HTERT RPE-1 (cell line): ENCODE measurements at regions not wholly inside any gene's neighbourhood (a gene's known extent, or its start where the extent isn't known, plus 50 kb on each side); places are given as distances from the start of the nearest gene placed in this dataset.
"Not testable (repeated sequence)": the region's sequence is repeated elsewhere in the genome, so short reads cannot be mapped to it uniquely, and the experiment has no call there.

Experiments
- in situ Hi-C: fragments of 300-500 bp; cut with MboI; formaldehyde crosslinking; loops from 4 replicates; pipeline ENCODE4 v1.14.3; 2020; ENCODE audit warnings: low sequenced_read_pairs

GRCh38 chr1:60916906-60917305, 165.5 kb upstream of the NFIA start:
- in situ Hi-C loops, result no loop called here

DNA sequence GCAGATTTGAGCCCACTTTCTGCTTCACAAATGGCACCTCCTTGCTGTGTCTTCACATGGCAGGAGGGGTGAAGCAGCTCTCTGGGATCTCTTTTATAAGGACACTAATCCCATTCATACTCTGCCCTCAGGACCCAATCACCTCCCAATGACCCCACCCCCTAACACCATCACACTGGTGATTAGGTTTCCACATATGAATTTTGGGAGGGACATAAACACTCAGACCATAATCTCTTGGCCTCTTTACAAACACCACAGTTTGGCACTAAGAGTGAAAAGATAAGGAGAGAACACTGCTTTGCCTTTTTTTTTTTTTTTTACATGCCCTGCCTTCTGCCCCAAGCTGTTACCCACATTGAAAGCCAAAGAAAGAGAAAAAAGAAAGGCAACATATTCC, 166.2 kb upstream of the NFIA start:
- in situ Hi-C loops, result no loop called here

DNA sequence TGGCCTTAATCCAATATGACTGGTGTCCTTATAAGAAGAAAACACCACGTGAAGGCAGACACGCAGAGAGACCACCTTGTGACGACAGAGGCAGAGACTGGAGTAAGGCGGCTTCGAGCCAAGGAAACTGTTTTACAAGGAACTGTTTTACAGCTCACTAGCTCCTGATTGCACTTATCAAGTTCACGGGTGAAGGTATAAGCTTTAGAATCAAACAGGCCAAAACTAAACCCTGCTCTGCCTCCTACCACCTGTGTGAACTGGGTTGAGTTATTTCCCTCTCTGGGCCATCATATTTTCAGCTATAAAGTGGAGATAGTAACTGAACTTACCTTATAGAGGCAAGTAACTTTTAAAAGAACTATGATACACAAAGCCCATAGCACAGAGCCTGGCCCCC, 166.9 kb upstream of the NFIA start:
- in situ Hi-C loops, result no loop called here

- in situ Hi-C loops, result no loop called here
Observed at GRCh38 chr1:60914982-60915381, 167.4 kb upstream of the NFIA start.

DNA sequence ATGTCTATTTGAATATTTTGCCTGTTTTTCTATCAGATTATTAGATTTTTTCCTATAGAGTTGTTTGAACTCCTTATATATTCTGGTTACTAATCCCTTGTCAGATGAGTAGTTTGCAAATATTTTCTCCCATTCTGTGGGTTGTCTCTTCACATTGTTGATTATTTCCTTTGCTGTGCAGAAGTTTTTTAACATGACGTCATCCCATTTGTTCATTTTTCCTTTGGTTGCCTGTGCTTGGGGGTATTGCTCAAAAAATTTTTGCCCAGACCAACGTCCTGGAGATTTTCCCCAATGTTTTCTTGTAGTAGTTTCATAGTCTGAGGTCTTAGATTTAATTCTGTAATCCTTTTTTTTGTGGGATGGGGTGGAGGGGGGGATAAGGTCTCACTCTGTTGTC, 168.7 kb upstream of the NFIA start:
- in situ Hi-C loops, result not testable (repeated sequence)

GRCh38 chr1:60913039-60913438, 169.3 kb upstream of the NFIA start:
- in situ Hi-C loops, result no loop called here

DNA sequence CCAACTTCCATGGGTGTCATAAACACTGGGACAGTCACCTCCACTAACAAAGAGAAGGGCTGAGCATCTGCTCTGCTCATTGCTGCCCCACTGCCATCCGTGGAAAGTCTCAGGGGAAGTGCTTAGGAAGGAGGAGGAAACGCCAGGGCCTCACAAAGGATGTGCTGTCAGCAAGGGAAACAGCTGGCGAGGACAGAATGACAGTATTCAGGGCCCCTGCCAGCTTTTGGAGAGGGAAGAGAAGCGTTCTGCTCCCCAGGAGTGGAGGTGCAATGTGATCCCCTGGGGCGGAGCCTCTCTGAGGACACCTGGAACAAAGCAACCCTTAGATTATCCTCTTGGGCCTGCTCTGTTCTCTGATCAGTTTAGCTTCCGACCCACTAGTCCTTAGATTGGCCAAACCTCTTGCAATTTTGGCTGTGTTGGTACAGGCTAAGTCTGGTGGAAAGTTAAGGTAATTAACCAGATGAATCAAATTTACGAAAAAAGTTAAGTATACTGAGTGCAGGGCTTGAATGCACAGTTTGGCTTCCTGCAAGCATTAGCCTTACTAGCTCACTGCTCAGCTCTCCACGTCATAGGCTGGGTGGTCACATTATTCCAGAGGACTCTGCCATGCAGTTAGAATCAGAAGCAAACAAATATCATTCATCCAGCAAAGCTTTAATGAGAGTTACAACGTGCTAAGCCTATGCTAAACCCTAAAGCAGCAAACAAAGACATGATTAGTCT, 170.2 kb upstream of the NFIA start:
- in situ Hi-C loops, result no loop called here

- in situ Hi-C loops, result no loop called here
Observed at GRCh38 chr1:60908159-60908558, 174.2 kb upstream of the NFIA start.

DNA sequence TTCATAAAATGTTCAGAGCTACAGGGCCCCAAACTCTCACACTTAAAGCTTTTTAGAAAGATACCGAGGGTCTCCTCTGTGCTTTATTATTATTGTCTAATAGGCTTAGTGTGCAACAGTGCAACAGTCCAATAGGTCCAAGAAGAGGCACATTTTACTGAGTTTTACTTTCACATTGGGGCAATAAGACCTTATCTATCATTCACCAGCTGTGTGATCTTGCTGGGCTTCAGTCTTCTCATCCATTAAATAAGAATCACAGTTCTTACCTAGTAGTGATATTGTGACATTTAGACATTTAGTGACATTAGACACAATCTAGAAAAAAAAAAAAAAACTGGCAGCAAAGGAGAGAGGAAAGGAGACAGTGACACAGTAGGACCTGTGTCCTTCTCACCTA, 175.8 kb upstream of the NFIA start:
- in situ Hi-C loops, result no loop called here

DNA sequence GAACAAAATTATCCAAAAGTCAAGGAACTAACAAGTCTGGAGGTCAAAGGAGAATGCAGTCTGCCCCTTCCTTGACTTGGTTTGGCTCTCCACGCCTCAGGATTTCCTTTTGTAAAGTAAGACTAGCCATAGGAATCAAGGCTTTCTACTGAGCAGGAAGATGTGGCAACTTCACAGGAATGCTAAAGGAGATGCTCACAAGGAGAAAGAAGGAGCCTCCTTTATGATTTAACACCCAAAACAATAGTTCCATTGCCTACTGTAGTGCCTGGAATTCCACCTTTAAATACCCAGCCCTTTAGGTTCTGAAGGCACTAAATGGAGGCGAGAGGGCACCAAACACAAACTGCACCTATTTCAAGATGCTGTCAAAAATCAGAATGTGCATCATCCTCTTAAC, 176.3 kb upstream of the NFIA start:
- in situ Hi-C loops, result no loop called here

- in situ Hi-C loops, result no loop called here
Observed at GRCh38 chr1:60904099-60904851, 178.1 kb upstream of the NFIA start.

DNA sequence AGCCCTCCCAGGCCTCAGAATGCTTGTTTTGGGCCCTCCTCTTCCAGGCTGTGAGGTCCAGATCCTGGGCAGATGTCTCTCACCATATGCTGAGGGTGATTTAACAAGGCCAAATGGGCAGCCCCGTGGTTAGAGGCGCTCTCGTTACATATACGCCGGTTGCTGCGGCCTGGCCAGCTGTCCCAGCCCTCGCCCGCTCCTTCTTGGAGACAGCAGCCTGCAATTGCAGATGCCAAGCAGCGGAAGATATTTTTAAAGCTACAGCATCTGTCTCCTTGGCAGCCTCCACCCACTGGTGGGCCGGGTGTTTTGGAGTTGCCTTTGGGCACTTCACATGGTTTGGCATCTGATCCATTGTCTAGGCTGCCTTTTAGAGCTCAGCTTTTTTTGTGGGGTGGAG, 178.8 kb upstream of the NFIA start:
- in situ Hi-C loops, result no loop called here

DNA sequence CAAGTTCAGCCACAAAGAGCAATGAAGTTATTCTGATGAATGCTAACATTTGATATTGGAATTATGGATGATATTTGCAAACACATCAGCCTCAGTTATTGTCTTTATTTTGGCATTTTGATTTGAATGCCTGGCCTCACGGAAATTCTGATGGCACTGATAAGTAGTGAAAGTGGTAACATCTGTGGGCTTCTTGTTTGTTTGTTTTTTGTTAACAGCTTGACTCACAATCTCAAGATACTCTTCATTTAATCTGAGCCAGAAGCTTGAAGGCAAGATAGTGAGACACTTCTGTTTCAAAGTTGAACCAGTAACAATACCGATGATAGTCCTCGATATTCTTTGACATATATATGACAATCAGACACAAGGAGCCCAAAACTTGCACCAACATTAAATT, 182.9 kb upstream of the NFIA start:
- in situ Hi-C loops, result no loop called here

DNA sequence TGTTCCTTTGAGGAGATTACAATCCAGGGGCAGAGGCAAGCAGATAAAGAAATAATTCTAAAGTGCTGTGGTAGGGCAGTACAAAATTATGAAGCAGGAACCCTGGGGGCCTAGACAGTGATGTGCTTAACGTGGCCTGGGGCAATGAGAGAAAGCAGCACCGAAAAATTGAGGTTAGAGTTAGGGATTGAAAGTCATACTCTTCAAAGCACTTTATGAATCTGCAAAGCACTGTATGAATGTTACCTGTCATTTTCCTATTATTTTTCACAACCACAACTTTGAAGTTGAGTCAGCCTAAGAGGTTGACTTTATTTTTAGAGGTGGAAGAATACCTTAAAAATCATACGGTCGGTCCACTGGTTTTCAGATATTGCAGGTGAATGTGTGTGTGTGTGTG, 183.4 kb upstream of the NFIA start:
- in situ Hi-C loops, result no loop called here

GRCh38 chr1:60898413-60898812, 183.9 kb upstream of the NFIA start:
- in situ Hi-C loops, result no loop called here

GRCh38 chr1:60896701-60897363, 185.5 kb upstream of the NFIA start:
- in situ Hi-C loops, result no loop called here

DNA sequence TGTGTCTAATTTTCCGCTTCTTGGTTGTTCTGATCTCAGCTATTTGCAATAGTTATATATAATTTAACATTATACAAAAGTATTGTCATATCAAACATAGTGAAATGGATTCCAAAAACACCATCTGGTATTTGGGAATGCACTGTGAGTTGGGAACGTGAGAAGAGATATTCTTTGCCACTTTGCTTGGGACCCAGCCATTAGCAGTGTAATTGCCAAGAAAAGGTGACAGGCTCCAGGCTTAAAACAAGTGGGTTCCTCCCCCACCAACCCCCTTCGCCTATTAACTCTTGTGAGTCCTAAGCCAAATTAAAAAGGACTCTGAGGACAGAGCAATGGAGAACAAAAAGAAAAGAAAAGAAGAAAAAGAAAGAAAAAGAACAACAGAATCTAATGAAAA, 186.7 kb upstream of the NFIA start:
- in situ Hi-C loops, result no loop called here

DNA sequence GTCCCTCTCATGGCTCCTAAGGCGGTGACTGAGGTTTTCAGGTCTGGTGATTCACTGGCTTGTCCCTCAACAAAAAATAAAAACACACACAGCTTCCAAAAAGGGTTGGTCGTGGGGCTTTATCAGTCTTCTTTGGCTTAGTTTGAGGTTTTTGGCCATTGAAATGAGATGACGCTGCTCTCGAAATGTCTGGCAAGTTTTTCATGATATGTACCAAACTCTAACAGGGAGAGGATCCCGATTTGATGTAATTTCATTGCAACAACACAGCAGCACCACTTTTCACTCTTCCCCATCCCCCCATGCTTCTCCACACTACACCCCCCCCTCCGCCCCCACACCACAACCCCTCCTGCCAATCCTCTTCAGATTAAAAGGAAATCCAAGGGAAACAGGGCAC, 187.1 kb upstream of the NFIA start:
- in situ Hi-C loops, result no loop called here

GRCh38 chr1:60894741-60895140, 187.6 kb upstream of the NFIA start:
- in situ Hi-C loops, result no loop called here

DNA sequence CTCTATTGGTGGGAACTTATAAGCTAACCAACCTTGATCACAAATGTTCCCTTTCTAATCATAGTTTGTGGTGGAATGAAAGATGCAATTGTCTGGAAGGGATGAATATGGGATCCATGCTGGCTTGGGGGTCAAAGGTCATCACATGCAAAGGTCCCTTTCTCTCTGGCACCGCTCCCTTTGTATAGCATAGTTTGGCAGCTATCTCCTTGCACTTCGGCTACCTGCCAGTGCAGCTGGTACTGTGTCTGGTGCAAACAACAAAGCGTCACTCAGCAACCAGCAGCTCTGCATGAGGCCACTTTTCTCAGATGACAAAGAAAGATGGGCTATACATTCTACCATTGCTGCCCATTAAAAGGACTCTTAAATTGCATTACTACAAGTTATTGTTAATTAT, 188.2 kb upstream of the NFIA start:
- in situ Hi-C loops, result no loop called here

DNA sequence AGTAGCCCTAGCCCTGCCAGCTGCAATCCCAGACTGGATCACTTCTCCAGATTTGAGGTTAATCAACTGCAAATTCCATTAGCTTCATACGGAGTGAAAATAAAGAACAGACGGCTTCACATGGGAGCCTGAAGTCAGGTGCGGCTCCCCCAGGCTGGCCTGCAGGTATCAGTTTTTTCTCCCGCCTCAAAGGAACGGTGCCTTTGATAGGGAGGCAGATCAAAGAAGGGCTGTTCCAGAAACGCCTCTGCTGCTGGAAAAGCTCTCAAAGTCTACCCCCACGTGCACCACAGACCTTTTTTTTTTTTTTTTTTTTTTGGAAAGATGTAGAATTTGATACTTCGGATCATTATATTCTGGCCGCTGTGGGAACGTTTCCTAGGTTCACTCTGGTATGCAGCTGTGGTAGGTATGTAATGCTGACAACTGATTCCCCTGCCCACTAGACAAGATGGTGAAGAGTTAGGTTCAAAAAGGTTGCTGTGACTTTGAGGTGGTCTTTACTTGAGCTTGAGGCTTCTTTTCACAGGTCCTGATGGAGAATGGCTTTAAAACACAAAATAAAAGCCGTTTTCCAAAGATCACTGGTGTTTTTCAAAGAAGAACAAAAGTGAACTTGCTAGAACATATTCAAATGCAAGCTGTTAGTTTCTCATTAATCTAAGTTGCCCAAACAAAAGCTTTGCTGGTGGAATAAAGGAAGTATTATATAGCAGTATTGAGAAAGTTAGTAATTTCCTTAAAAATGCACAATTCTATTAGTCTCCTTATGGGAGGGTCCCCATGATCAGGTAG, 189.0 kb upstream of the NFIA start:
- in situ Hi-C loops, result no loop called here
